ENCODE measurements at regions not wholly inside any gene's neighbourhood (a gene's known extent, or its start where the extent isn't known, plus 50 kb on each side); places are given as distances from the start of the nearest gene placed in this dataset.
A peak's percentile ranks its signal among the peaks of the same experiment; 100 is the strongest.
"Not testable (repeated sequence)": the region's sequence is repeated elsewhere in the genome, so short reads cannot be mapped to it uniquely, and the experiment has no call there.

DNA sequence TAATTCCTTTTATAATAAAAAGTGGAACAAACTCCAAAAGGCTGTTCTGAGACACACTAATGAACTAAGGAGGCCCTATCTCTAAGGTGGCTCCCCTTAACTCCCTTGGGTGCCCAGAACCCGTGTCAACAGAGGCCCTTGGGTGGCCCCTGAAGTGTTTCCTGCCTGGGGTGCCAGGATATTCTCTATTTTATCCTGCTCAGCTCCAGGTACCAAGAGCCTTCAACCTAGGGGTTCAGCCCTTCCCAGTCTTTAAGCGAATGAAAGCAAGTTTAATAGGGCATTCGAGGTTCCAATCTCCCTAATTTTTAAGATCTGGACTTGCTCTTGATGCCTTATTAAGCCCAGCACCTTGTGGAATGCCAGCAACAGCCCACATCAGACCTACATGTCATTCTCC is 64.4 kb upstream of the MYO3A start:
- TF ChIP-seq, protein P1, sequence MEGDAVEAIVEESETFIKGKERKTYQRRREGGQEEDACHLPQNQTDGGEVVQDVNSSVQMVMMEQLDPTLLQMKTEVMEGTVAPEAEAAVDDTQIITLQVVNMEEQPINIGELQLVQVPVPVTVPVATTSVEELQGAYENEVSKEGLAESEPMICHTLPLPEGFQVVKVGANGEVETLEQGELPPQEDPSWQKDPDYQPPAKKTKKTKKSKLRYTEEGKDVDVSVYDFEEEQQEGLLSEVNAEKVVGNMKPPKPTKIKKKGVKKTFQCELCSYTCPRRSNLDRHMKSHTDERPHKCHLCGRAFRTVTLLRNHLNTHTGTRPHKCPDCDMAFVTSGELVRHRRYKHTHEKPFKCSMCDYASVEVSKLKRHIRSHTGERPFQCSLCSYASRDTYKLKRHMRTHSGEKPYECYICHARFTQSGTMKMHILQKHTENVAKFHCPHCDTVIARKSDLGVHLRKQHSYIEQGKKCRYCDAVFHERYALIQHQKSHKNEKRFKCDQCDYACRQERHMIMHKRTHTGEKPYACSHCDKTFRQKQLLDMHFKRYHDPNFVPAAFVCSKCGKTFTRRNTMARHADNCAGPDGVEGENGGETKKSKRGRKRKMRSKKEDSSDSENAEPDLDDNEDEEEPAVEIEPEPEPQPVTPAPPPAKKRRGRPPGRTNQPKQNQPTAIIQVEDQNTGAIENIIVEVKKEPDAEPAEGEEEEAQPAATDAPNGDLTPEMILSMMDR (IDR thresholded peaks at IDR 0.05; ENCODE audit: low read depth, low read length, poor library complexity, severe bottlenecking), result no peak
- TF ChIP-seq EZH2phosphoT487 (IDR thresholded peaks at IDR 0.05; ENCODE audit: borderline replicate concordance, low read length), result no peak
- Histone ChIP-seq H3F3A (ENCODE audit: control insufficient read depth, insufficient read depth) (no peaks in the 10 kb centered on the region), H4K20me1 (ENCODE audit: control insufficient read depth, insufficient read depth, low read depth, low read length) (no peaks in the 10 kb centered on the region), H3K79me2 (ENCODE audit: control insufficient read depth, low read length) (no peaks in the 10 kb centered on the region), H3K27me3 (ENCODE audit: control insufficient read depth, low read length) (no peaks in the 10 kb centered on the region), H3K9me2 (replicated peaks; ENCODE audit: control insufficient read depth, low read length) (no peaks in the 10 kb centered on the region), H3K27ac (ENCODE audit: low read depth, low read length) (no peak overlapping the region), H3K36me3 (ENCODE audit: control insufficient read depth, low read length) (no peaks in the 10 kb centered on the region), H3K4me1 (ENCODE audit: control insufficient read depth, low read length) (no peaks in the 10 kb centered on the region), H3K4me3 (ENCODE audit: low read length) (no peak overlapping the region), H3K4me2 (ENCODE audit: low read length) (no peak overlapping the region), H3K9me3 (ENCODE audit: control insufficient read depth, insufficient read depth, low read length) (no peaks in the 10 kb centered on the region)

DNA sequence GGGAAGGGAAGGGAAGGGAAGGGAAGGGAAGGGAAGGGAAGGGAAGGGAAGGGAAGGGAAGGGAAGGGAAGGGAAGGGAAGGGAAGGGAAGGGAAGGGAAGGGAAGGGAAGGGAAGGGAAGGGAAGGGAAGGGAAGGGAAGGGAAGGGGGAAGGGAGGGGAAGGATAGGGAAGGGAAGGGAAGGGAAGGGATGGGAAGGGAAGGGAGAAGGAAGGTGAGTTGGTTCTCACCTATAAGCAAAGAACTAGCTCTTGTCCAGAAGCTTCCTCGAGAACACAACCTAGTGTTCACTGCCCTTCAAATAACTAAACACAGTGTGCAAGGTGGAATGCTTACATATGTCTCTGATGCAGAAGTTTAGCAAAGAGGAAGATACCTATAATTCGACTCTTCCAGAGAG is 59.6 kb upstream of the MYO3A start:
- H3K36me3 ChIP-seq (ENCODE audit: control insufficient read depth, low read length); H3K27me3 ChIP-seq (ENCODE audit: control insufficient read depth, low read length); H3K79me2 ChIP-seq (ENCODE audit: control insufficient read depth, low read length); H3K4me2 ChIP-seq (ENCODE audit: low read length); H3K4me3 ChIP-seq (ENCODE audit: low read length); H3F3A ChIP-seq (ENCODE audit: control insufficient read depth, insufficient read depth); H3K4me1 ChIP-seq (ENCODE audit: control insufficient read depth, low read length); H3K9me2 ChIP-seq (replicated peaks; ENCODE audit: control insufficient read depth, low read length); H3K27ac ChIP-seq (ENCODE audit: low read depth, low read length); H4K20me1 ChIP-seq (ENCODE audit: control insufficient read depth, insufficient read depth, low read depth, low read length); H3K9me3 ChIP-seq (ENCODE audit: control insufficient read depth, insufficient read depth, low read length): not testable (repeated sequence)

DNA sequence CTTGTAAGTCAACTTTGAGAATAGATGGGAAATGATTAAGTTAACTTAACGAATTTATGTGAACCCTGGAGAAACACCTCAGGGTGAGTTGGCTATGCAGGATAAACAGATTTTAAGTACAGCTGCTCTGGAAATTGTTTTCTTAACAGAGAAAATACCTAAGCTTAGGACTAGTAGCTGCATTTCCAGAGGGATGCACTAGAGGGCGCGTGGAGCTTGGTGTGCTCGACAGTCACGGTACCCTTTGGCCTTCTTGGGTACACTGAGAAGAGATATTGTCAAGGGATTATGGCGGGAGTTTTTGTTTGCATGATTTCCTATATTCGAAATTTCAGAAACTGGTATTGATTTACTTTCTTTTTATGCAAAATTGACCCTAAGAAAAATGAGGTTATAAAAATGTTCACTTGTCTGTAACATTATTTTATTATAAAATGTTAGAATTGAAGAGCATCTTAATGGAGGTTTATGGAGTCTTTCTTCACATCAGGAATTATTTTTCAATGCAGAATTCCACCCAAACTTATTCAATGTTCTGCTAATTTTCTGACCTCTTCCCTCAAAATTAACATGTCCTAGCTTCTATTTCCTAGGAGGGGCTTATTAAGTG is 58.4 kb upstream of the MYO3A start:
- H3K4me1 ChIP-seq (ENCODE audit: control insufficient read depth, low read length), result no peaks in the 10 kb centered on the region
- no peak overlapping the region for H3K4me2 ChIP-seq (ENCODE audit: low read length)
- H3K27ac ChIP-seq (ENCODE audit: low read depth, low read length), result no peak overlapping the region
- H3K27me3 ChIP-seq (ENCODE audit: control insufficient read depth, low read length), result no peaks in the 10 kb centered on the region
- H3K4me3 ChIP-seq (ENCODE audit: low read length), result no peak overlapping the region
- no peaks in the 10 kb centered on the region for H3K36me3 ChIP-seq (ENCODE audit: control insufficient read depth, low read length)
- H3F3A ChIP-seq (ENCODE audit: control insufficient read depth, insufficient read depth), result no peaks in the 10 kb centered on the region
- TF ChIP-seq, protein P1 (IDR thresholded peaks at IDR 0.05; ENCODE audit: low read depth, low read length, poor library complexity, severe bottlenecking), result peak; percentile 89
- no peak for TF ChIP-seq EZH2phosphoT487 (IDR thresholded peaks at IDR 0.05; ENCODE audit: borderline replicate concordance, low read length)
- H3K79me2 ChIP-seq (ENCODE audit: control insufficient read depth, low read length), result no peaks in the 10 kb centered on the region
- no peaks in the 10 kb centered on the region for H3K9me2 ChIP-seq (replicated peaks; ENCODE audit: control insufficient read depth, low read length)
- no peaks in the 10 kb centered on the region for H4K20me1 ChIP-seq (ENCODE audit: control insufficient read depth, insufficient read depth, low read depth, low read length)
- H3K9me3 ChIP-seq (ENCODE audit: control insufficient read depth, insufficient read depth, low read length), result no peaks in the 10 kb centered on the region

DNA sequence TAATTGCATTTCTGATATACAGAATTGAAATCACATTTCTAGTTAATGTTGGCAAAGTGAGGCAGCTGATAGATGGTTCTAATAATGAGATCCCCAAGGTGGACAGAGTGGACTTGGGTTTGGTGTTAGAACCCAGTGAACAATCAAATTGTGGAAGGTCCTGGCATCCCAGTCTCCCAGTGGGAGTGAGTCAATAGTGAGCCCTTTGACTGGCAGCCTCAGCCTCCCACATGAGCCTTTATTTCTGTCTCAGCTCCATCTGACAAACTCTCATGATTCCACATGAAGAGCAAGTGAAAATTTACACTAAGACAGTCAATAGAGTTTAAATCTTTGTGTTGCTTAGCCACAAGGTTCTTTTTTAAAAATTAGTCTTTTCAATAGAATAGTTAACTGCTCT is 56.7 kb upstream of the MYO3A start:
- TF ChIP-seq, protein P1 (IDR thresholded peaks at IDR 0.05; ENCODE audit: low read depth, low read length, poor library complexity, severe bottlenecking), result no peak
- no peak for TF ChIP-seq EZH2phosphoT487 (IDR thresholded peaks at IDR 0.05; ENCODE audit: borderline replicate concordance, low read length)
- H3K9me2 ChIP-seq (replicated peaks; ENCODE audit: control insufficient read depth, low read length), result no peaks in the 10 kb centered on the region
- H4K20me1 ChIP-seq (ENCODE audit: control insufficient read depth, insufficient read depth, low read depth, low read length), result no peaks in the 10 kb centered on the region
- no peaks in the 10 kb centered on the region for H3K9me3 ChIP-seq (ENCODE audit: control insufficient read depth, insufficient read depth, low read length)
- no peaks in the 10 kb centered on the region for H3K79me2 ChIP-seq (ENCODE audit: control insufficient read depth, low read length)
- no peak overlapping the region for H3K27ac ChIP-seq (ENCODE audit: low read depth, low read length)
- H3F3A ChIP-seq (ENCODE audit: control insufficient read depth, insufficient read depth), result no peaks in the 10 kb centered on the region
- H3K4me3 ChIP-seq (ENCODE audit: low read length), result no peak overlapping the region
- H3K4me1 ChIP-seq (ENCODE audit: control insufficient read depth, low read length), result no peaks in the 10 kb centered on the region
- no peaks in the 10 kb centered on the region for H3K36me3 ChIP-seq (ENCODE audit: control insufficient read depth, low read length)
- no peaks in the 10 kb centered on the region for H3K27me3 ChIP-seq (ENCODE audit: control insufficient read depth, low read length)
- no peak overlapping the region for H3K4me2 ChIP-seq (ENCODE audit: low read length)

Measured in DOHH2 (cell line).